ENCODE measurements at regions not wholly inside any gene's neighbourhood (a gene's known extent, or its start where the extent isn't known, plus 50 kb on each side); places are given as distances from the start of the nearest gene placed in this dataset.

DNA sequence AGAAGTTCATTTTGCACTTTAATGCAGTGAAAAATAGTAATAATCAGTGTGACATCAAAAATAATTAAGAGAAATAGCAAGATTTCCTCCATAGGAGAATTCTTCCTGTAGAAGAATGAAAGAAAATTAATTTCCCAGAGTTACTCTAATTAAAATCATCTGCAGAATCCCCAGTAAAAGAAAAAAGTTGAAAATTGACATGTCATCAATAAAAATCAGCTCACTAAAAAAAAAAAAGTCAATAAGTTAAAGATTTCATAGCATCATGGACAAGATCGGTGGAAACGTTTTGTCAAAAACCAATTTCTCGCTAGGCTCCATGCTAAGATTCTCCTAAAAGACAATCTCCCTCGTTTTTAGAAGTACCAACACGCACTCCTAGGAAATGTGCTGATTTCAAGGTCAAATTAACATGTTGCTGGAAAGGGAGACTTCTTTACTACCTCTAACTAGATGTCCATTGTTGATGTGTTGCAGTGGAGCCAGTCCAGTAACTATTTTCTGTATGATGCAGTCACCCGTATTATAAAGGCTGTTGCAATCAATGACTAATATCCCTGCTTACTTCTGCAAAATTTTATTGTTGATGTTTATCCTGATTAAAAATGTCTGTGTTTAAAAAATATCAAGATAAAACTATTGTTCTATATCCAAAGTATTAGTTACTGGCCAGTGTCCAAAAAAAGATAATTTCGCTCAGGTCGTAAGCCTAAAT, 591.9 kb upstream of the MGMT start:
- H3K4me1 Mint-ChIP-seq (ENCODE audit: low read depth, unreplicated experiment), result peaks cover 2% of the 10 kb centered on the region
- no peak overlapping the region for H3K4me3 Mint-ChIP-seq (ENCODE audit: unreplicated experiment)
- H3K9me3 Mint-ChIP-seq (ENCODE audit: unreplicated experiment), result peaks cover under 1% of the 10 kb centered on the region
- H3K27me3 Mint-ChIP-seq (ENCODE audit: unreplicated experiment), result no peaks in the 10 kb centered on the region
- no peak overlapping the region for H3K27ac Mint-ChIP-seq (ENCODE audit: unreplicated experiment)
- TF ChIP-seq, protein P1, sequence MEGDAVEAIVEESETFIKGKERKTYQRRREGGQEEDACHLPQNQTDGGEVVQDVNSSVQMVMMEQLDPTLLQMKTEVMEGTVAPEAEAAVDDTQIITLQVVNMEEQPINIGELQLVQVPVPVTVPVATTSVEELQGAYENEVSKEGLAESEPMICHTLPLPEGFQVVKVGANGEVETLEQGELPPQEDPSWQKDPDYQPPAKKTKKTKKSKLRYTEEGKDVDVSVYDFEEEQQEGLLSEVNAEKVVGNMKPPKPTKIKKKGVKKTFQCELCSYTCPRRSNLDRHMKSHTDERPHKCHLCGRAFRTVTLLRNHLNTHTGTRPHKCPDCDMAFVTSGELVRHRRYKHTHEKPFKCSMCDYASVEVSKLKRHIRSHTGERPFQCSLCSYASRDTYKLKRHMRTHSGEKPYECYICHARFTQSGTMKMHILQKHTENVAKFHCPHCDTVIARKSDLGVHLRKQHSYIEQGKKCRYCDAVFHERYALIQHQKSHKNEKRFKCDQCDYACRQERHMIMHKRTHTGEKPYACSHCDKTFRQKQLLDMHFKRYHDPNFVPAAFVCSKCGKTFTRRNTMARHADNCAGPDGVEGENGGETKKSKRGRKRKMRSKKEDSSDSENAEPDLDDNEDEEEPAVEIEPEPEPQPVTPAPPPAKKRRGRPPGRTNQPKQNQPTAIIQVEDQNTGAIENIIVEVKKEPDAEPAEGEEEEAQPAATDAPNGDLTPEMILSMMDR (IDR thresholded peaks at IDR 0.05; ENCODE audit: partially characterized antibody, unreplicated experiment), result no peak
- no peaks in the 10 kb centered on the region for H3K36me3 Mint-ChIP-seq (ENCODE audit: unreplicated experiment)
- DNase-seq, result no peak

DNA sequence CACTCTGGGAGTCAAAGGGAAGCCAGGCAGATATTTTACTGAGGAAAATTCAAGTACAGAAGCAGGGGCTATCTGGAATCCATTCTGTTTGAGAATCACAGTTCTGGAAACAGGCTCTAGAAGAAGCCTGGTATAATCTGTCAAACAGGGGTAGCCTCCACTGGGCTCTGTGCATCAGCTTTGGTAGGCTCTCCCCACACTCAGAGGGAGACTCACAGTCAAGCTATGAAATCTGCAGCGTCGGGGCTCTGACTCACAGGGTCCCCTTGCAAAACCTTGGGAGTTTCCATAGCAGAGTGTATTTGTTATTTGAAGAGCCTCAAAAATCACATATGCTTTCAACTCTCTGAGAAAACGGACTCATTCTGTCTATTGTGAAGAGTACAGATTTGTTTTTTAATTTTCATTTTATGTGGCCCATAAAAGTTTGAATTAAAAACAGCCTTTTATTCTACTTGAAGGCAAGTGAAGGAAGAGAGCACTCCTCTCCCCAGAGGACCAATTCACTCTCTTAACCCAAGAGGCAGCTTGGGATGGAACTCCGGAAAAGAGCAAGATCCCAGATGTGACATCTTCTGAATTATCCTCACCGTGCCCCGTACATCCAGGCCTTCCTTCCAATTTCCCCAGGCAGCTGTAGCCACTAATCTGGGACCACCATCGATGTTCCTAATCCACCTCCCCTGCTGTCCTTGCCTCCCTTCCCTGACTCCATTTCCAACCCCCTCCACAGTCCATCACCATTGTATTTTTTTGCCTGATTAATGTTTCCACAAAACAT, 590.9 kb upstream of the MGMT start:
- H3K36me3 Mint-ChIP-seq (ENCODE audit: unreplicated experiment), result no peaks in the 10 kb centered on the region
- no peak overlapping the region for H3K4me3 Mint-ChIP-seq (ENCODE audit: unreplicated experiment)
- DNase-seq, result no peak
- H3K9me3 Mint-ChIP-seq (ENCODE audit: unreplicated experiment), result peaks cover 4% of the 10 kb centered on the region
- H3K4me1 Mint-ChIP-seq (ENCODE audit: low read depth, unreplicated experiment), result peaks cover 2% of the 10 kb centered on the region
- H3K27me3 Mint-ChIP-seq (ENCODE audit: unreplicated experiment), result no peaks in the 10 kb centered on the region
- H3K27ac Mint-ChIP-seq (ENCODE audit: unreplicated experiment), result peak overlapping the region; percentile 7
- TF ChIP-seq, protein P1 (IDR thresholded peaks at IDR 0.05; ENCODE audit: partially characterized antibody, unreplicated experiment), result no peak

DNA sequence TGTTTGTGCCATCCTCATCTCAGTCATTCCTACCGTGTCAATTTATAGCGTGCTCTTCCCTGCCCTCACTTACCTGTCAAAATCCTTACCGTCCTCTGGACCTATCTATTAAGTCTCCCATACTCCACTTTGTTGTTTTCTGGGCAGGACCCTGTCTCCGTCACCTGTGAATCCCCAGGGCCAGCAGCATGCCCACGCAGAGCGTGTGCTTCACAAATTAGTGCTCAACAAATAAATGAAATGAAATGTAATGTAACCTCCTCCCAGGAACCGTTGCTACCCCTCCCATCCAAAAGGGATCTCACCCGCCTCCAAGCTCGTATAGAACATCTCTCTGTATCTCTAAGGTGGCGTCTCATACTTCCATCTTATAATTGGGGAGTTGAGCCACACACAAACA, 589.9 kb upstream of the MGMT start:
- DNase-seq, result no peak
- Mint-ChIP-seq H3K27ac (ENCODE audit: unreplicated experiment) (no peak overlapping the region), H3K27me3 (ENCODE audit: unreplicated experiment) (no peaks in the 10 kb centered on the region), H3K36me3 (ENCODE audit: unreplicated experiment) (no peaks in the 10 kb centered on the region), H3K4me1 (ENCODE audit: low read depth, unreplicated experiment) (peaks cover 2% of the 10 kb centered on the region), H3K9me3 (ENCODE audit: unreplicated experiment) (peaks cover 4% of the 10 kb centered on the region), H3K4me3 (ENCODE audit: unreplicated experiment) (no peak overlapping the region)
- TF ChIP-seq, protein P1 (IDR thresholded peaks at IDR 0.05; ENCODE audit: partially characterized antibody, unreplicated experiment), result no peak

DNA sequence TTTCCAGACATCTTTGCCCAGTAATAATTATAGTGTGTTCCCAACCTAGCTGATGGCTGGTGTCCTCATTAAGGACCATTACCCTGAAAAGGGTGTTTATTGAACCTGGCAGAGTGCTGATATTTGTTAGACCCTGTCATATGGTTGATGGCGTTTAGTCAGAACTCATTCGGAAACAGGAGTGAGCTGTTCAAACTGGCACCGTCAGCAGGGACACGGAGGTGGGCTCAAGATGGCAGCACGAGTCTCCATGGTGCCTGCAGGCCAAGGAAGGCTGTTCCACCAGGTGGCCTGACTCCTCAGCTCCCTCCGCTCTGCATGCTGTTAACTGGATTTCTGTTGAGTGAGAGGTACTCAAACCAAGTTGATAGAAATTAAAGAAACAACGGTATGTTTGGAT, 589.1 kb upstream of the MGMT start:
- no peak for DNase-seq
- H3K4me3 Mint-ChIP-seq (ENCODE audit: unreplicated experiment), result no peak overlapping the region
- H3K36me3 Mint-ChIP-seq (ENCODE audit: unreplicated experiment), result no peaks in the 10 kb centered on the region
- H3K27me3 Mint-ChIP-seq (ENCODE audit: unreplicated experiment), result no peaks in the 10 kb centered on the region
- no peak overlapping the region for H3K27ac Mint-ChIP-seq (ENCODE audit: unreplicated experiment)
- peaks cover 2% of the 10 kb centered on the region for H3K4me1 Mint-ChIP-seq (ENCODE audit: low read depth, unreplicated experiment)
- peaks cover 4% of the 10 kb centered on the region for H3K9me3 Mint-ChIP-seq (ENCODE audit: unreplicated experiment)
- TF ChIP-seq, protein P1 (IDR thresholded peaks at IDR 0.05; ENCODE audit: partially characterized antibody, unreplicated experiment), result no peak

DNA sequence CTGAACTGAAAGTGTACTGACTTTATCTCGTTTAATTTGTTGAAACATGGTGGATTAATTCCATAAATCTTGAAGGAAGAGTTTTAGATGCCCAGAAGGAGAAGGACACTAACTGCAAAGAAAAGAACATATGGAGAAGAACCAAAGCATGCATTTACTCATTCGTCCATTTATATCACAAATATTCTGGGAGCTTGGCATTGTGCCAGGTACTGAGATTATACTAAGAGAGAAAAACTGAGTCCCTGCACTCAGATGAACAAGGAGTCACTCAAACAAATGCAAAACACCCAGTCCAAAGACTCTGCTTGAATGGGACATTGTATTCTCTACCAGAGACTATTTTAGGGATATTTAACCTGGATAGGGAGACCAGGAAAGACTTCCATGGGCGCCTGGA, 588.0 kb upstream of the MGMT start:
- H3K4me3 Mint-ChIP-seq (ENCODE audit: unreplicated experiment), result no peak overlapping the region
- peaks cover 2% of the 10 kb centered on the region for H3K4me1 Mint-ChIP-seq (ENCODE audit: low read depth, unreplicated experiment)
- DNase-seq, result no peak
- H3K27me3 Mint-ChIP-seq (ENCODE audit: unreplicated experiment), result no peaks in the 10 kb centered on the region
- H3K36me3 Mint-ChIP-seq (ENCODE audit: unreplicated experiment), result no peaks in the 10 kb centered on the region
- peaks cover 4% of the 10 kb centered on the region for H3K9me3 Mint-ChIP-seq (ENCODE audit: unreplicated experiment)
- no peak overlapping the region for H3K27ac Mint-ChIP-seq (ENCODE audit: unreplicated experiment)
- TF ChIP-seq, protein P1 (IDR thresholded peaks at IDR 0.05; ENCODE audit: partially characterized antibody, unreplicated experiment), result no peak
